ENCODE measurements at regions not wholly inside any gene's neighbourhood (a gene's known extent, or its start where the extent isn't known, plus 50 kb on each side); places are given as distances from the start of the nearest gene placed in this dataset.

DNA sequence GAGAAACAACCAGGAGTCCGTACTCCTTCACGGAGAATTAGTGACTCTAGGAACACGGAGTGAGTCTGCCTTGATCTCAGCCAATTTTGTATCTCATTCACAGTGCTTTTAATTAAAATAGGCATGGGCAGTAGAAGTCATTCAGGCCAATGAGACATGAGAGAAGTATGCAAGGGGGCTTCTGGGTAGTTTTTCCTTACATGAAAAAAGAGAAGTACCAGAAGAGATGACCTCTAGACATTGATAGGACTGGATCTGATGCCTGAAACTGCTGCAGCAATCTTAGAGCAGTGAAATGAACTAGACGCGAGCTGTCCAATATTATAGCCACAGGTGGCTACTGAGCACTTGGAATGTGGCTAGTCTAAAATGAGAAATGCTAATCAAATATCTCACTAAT is 187.7 kb upstream of the TLE4 start:
- no peak overlapping the region for H2AFZ ChIP-seq (ENCODE audit: insufficient read depth, low read depth, low read length, poor library complexity, severe bottlenecking)
- H3K27ac ChIP-seq (ENCODE audit: low read depth in 1 of 2, low read length in 2 of 2), result no peak overlapping the region
- H3K4me1 ChIP-seq (ENCODE audit: control insufficient read depth in 1 of 2, insufficient read depth in 2 of 2, low read length in 2 of 2), result no peaks in the 10 kb centered on the region
- no peak overlapping the region for H3K9ac ChIP-seq (ENCODE audit: insufficient read depth, low read length, poor library complexity, severe bottlenecking)
- DNase-seq, result no peak
- no peaks in the 10 kb centered on the region for H3K4me1 Mint-ChIP-seq
- H3K36me3 Mint-ChIP-seq, result no peaks in the 10 kb centered on the region
- TF ChIP-seq, protein P1, sequence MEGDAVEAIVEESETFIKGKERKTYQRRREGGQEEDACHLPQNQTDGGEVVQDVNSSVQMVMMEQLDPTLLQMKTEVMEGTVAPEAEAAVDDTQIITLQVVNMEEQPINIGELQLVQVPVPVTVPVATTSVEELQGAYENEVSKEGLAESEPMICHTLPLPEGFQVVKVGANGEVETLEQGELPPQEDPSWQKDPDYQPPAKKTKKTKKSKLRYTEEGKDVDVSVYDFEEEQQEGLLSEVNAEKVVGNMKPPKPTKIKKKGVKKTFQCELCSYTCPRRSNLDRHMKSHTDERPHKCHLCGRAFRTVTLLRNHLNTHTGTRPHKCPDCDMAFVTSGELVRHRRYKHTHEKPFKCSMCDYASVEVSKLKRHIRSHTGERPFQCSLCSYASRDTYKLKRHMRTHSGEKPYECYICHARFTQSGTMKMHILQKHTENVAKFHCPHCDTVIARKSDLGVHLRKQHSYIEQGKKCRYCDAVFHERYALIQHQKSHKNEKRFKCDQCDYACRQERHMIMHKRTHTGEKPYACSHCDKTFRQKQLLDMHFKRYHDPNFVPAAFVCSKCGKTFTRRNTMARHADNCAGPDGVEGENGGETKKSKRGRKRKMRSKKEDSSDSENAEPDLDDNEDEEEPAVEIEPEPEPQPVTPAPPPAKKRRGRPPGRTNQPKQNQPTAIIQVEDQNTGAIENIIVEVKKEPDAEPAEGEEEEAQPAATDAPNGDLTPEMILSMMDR (IDR thresholded peaks at IDR 0.05), result no peak
- H3K4me2 ChIP-seq (replicated peaks; ENCODE audit: extremely low read depth, low read length, poor library complexity, severe bottlenecking), result no peak overlapping the region
- peaks cover 0 to 13% (median 6%) of the 10 kb centered on the region in 7 donors for H3K9me3 Mint-ChIP-seq
- no peak overlapping the region for H3K4me3 ChIP-seq (replicated peaks in 1 of 3; ENCODE audit: low read depth in 2 of 3, low read length in 3 of 3)
- H3K4me3 Mint-ChIP-seq, result no peak overlapping the region
- H3K79me2 ChIP-seq (ENCODE audit: insufficient read depth, low read length), result no peaks in the 10 kb centered on the region
- WGBS (ENCODE audit: insufficient coverage), result 100% methylated on average over 1 of the region's 5 CpGs
- H3K27me3 Mint-ChIP-seq (ENCODE audit: low read depth in 3 of 3), result no peaks in the 10 kb centered on the region
- no peaks in the 10 kb centered on the region for H3K36me3 ChIP-seq (replicated peaks in 1 of 2; ENCODE audit: control insufficient read depth in 1 of 2, insufficient read depth in 2 of 2, low read length in 2 of 2)
- H3K27ac Mint-ChIP-seq, result no peak overlapping the region
- peaks cover 0 to 3% of the 10 kb centered on the region in 2 donors for H3K9me3 ChIP-seq (replicated peaks in 1 of 2; ENCODE audit: control insufficient read depth in 1 of 2, insufficient read depth in 1 of 2, low read length in 2 of 2)
- no peaks in the 10 kb centered on the region for H4K20me1 ChIP-seq (ENCODE audit: insufficient read depth, low read length)
- H3K27me3 ChIP-seq (ENCODE audit: control insufficient read depth in 2 of 2, insufficient read depth in 2 of 2, low read length in 2 of 2), result no peaks in the 10 kb centered on the region
- intact Hi-C loops (cut with micrococcal nuclease), result no loop called here

DNA sequence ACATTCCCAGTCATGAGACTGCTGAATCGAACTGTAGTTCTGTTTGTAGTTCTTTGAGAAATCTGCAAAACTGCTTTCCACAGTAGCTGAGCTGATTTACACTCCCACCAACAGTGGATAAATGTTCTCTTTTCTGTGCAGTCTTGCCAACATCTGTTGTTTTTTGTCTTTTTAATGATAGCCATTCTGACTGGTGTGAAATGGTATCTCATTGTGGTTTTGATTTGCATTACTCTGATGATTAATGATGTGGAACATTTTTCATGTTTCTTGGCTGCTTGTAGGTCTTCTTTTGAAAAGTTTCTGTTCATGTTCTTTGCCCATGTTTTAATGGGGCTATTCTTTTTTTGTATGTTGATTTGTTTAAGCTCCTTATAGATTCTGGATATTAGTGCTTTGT is 187.3 kb upstream of the TLE4 start:
- H3K4me3 ChIP-seq (replicated peaks in 1 of 3; ENCODE audit: low read depth in 2 of 3, low read length in 3 of 3), result no peak overlapping the region
- Mint-ChIP-seq H3K4me3 (no peak overlapping the region), H3K4me1 (no peaks in the 10 kb centered on the region), H3K27ac (no peak overlapping the region), H3K9me3 (peaks cover 0 to 12% (median 5%) of the 10 kb centered on the region in 7 donors), H3K36me3 (no peaks in the 10 kb centered on the region), H3K27me3 (ENCODE audit: low read depth in 3 of 3) (no peaks in the 10 kb centered on the region)
- H3K79me2 ChIP-seq (ENCODE audit: insufficient read depth, low read length), result no peaks in the 10 kb centered on the region
- H3K9ac ChIP-seq (ENCODE audit: insufficient read depth, low read length, poor library complexity, severe bottlenecking), result no peak overlapping the region
- no peaks in the 10 kb centered on the region for H3K36me3 ChIP-seq (replicated peaks in 1 of 2; ENCODE audit: control insufficient read depth in 1 of 2, insufficient read depth in 2 of 2, low read length in 2 of 2)
- no peak for DNase-seq
- no peaks in the 10 kb centered on the region for H3K27me3 ChIP-seq (ENCODE audit: control insufficient read depth in 2 of 2, insufficient read depth in 2 of 2, low read length in 2 of 2)
- H3K9me3 ChIP-seq (replicated peaks in 1 of 2; ENCODE audit: control insufficient read depth in 1 of 2, insufficient read depth in 1 of 2, low read length in 2 of 2), result peaks cover 0 to 3% of the 10 kb centered on the region in 2 donors
- intact Hi-C loops (cut with micrococcal nuclease), result no loop called here
- TF ChIP-seq, protein P1 (IDR thresholded peaks at IDR 0.05), result no peak
- no CpG with 5 or more reads among the region's 1 CpG for WGBS (ENCODE audit: insufficient coverage)
- no peak overlapping the region for H3K4me2 ChIP-seq (replicated peaks; ENCODE audit: extremely low read depth, low read length, poor library complexity, severe bottlenecking)
- H3K27ac ChIP-seq (ENCODE audit: low read depth in 1 of 2, low read length in 2 of 2), result no peak overlapping the region
- no peaks in the 10 kb centered on the region for H3K4me1 ChIP-seq (ENCODE audit: control insufficient read depth in 1 of 2, insufficient read depth in 2 of 2, low read length in 2 of 2)
- H2AFZ ChIP-seq (ENCODE audit: insufficient read depth, low read depth, low read length, poor library complexity, severe bottlenecking), result no peak overlapping the region
- no peaks in the 10 kb centered on the region for H4K20me1 ChIP-seq (ENCODE audit: insufficient read depth, low read length)

Data from CD14-positive monocyte (primary cell).